NCI-H524 (cell line): ENCODE measurements at regions not wholly inside any gene's neighbourhood (a gene's known extent, or its start where the extent isn't known, plus 50 kb on each side); places are given as distances from the start of the nearest gene placed in this dataset.
"Not testable (repeated sequence)": the region's sequence is repeated elsewhere in the genome, so short reads cannot be mapped to it uniquely, and the experiment has no call there.

Experiments
- DNase-seq, 2 experiments: peaks; one replicate each; lab custom pipeline; 2025; lab: John Stamatoyannopoulos, UW

DNA sequence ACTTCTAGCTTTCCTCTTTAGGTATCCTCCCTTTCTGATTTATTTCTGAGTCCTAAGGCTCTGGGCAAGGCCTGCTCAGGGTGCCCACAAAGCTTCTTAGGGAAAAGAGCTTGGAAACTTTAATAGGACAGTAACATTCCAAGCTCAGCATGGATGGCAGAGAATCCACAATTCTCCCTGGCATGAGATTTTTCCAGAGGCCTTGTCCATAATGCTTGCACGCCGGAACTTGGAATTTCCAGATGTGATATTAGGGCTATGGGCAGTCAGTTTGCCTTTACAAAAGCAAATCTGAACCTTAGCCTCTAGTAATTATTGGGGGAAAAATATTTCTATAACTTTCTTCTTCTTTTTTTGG lies 139.0 kb upstream of the RBMS3 start:
- DNase-seq, result no peak

DNA sequence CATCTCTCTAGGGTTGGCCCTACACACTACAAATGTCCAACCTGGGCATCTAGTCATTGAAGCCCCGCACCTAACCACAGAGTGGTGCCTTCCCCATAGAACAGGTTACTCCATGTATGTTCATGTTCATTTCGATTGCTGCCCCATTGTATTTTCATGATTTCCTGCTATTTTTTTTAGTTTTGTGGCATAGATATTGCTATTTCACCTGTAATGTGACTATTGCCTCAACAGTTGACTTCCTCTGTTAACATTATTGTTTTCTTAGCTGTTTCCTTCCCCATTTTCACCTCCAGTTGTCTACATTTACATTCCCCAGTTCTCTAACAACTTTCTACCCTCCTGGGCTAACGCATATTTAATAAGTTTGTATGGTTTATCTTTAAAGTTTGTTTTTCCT lies 137.7 kb upstream of the RBMS3 start:
- DNase-seq, result no peak

DNA sequence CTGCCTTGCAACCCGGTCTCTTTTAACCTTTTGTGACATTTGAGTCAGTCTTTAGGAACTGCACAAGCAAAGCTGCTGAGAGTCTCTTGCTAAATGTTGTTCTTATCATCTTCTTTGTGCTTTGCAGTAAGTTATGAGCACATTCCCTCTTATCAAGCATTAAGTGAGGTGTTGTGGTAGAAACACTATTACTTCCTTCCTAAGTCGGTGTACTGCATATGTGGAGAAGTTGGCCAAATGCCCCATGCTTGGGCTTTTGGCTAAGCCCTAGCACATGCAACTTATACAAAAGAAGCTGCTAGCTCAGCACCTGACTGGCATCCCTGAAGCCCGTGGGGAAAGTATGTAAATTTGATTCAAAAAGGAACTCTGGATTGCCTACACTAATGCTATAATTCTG lies 136.5 kb upstream of the RBMS3 start:
- no peak for DNase-seq

DNA sequence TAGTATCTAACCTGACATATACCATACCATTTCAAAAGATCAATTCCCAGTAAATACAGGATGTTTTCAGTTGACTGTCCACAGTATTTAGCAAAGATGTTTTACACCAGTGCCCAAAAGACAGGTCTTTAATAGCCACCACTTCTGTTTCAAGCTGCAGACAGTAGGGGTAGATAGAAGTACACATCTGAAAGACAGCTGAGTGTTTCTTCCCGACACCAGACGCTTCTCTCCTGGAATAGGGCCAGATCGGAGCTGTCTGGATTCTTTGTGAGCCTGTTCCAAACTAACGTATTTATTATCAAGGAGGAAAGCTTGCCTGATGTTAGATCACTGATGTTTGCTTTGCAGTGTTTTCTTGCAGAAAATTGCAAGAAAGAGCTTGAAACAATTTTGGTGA lies 136.1 kb upstream of the RBMS3 start:
- DNase-seq, result peak; percentile 71 to 95

DNA sequence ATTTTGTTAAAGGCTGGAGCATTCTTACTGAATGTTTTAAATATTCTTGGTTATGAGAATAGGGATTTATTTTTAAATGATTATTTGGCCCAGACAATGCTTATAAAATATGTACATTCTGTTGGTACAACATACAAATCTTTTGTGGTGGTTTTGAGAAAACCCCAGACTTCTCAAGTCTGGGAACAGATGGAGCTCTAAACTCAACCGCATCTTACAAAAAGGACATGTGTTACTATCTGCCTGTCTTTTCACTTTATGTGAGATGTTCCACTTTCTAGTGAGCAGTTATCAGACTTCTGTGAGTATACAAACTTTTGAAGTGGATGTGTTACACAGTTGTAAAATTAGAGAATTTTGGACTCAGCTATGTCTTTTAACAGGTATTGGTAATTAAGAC lies 135.5 kb upstream of the RBMS3 start:
- DNase-seq, result peak in 1 of 2 experiments; percentile 58

DNA sequence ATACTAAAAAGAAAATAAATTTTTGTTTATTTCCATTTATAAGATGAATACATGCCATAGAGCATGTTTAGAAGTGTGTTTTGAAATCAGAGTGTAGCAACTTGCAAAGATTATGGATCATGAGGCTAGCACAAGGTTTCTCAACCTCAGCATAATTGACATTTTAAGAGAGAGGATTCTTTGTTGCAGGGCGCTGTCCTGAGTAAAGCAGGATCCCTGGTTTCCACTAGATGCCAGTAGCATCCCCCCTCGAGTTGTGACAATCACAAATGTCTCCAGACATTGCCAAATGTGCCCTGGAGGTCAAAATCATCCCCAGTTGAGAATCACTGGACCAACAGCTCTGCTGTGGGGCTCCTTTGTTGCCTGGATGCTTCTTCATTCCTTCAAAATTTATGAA lies 128.5 kb upstream of the RBMS3 start:
- DNase-seq, result peak in 1 of 2 experiments; percentile 29

DNA sequence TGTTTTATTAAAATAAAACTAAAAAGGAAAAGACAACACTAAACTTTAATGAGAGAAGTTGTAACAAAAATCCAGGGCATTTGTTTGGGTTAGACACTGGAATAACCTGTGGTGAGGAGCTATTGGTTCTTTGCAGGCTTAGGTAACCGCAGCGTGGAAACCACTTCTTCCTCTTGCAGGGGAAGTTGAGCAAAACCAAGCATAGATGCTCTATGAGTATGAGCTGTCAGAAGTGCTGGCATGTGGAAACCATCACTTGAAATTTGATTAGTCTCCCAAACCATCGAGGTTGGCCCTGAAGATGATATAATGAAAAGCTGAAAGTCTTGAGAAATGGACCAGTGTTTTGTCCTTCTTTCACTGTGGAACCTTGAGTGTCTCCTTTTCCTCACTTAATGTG lies 127.1 kb upstream of the RBMS3 start:
- DNase-seq, result no peak

DNA sequence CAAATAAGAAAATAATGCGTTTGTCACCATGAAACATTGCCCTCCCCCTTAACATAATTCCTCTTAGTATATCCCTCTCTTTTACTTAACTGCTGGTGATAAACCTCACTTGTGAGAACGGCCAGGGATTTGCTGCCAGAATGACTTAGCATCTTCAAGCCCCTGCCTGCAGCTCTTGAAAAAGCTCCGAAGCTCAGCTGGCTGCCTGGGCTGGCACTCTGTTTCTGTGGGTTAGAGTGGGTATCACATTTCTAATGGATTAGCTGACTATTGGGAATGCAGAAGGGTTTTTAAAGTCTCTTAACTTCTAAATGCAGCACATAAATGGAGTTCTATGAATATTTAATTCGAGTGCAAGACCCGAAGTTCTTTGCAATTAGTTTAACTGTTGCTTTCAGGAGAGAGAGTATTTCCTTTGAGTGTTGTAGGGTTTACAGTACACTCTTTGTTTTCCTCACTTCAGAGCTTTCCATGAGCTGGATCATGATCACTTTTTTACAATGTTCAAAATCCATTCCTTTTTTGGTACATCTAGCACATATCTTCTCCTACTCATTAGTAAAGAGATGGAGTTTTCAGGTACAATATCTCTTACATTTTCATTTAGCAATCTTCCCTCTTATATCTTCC lies 124.7 kb upstream of the RBMS3 start:
- DNase-seq, result peak; percentile 87 to 98

DNA sequence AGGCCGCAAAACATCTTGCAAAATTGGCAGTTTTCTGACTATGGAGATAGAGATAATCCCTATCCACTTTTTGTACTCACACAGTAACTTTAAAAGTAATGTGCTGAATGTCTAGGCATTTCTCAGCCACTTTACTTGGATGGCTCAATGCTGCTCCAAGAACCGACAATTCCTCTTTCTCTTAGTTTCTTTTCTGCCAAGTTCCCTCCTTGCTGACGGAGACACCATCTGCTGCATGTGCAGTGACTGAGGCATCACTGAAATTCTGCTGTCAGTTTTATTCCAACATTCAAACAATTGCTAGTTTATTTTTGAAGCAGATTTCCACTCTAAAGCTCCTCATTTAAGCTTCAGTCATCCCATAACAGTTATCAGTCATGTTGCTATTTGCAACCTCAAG lies 116.0 kb upstream of the RBMS3 start:
- DNase-seq, result no peak

DNA sequence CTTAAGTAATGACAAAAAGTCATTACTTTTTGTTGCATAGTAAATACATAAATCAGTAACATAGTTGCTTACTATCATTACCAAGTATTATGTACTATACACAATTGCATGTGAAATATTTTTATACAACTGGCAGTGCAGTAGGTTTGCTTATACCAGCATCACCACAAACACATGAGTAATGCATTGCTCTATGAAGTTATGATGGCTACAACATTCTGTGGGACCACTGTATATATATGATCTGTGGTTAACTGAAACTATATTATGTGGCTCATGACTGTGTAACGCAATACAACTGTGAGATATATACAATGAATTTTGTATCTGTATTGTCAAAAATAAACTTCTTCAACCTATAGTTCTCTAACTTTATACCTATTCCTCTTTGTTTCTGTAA lies 113.7 kb upstream of the RBMS3 start:
- no peak for DNase-seq

DNA sequence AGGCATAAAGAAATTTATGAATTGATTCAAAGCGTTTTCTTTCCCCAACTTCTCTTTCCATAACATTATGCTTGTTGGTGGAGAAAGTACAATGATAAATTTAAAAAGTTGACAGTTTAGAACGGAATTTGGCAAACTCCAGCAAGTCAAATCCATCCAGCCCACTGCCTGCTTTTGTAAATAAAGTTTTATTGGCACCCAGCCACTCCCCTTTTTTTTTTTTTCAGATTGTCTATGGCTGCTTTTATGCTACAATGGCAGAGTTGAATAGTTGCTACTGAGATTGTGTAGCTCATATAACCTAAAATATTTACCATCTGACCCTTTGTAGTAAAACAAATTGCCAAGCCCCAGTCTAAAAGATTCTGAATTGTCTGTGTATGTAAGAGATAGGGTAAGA lies 112.8 kb upstream of the RBMS3 start:
- no peak for DNase-seq

DNA sequence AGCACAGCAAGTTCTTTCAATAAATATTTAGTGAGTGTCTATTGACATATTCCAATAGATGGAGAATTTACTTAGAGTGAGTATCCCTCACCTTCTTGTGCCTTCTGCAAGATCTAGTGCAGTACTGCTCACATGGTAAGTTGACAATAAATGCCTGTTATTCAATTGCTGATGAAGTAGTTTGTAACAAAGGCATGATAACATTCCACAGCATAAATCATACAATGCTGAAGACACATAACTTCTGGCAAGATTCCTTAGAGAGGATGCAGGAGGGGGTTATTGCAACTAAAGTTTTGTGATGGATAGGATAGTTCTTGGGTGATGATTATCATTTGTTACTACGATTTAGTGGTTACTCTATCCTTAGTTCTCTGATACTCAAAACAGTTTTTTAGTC lies 112.2 kb upstream of the RBMS3 start:
- no peak for DNase-seq

DNA sequence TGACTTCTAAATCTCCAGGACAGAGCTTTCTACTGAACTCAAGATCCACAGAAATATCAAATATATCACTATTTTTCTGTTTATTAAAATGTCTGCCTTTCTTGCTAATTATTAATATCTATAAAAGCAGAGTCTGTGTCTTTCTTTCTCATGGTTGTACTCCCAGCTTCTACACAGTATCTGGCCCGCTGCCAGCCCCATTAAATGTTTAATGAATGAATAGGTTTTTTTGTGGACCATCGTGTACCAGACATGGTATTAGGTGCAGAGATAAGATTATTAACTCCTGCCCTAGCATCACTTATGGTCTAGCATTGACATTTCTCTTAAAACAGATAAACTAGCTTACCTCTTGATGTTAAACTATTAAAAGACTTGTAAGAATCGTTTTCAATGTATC lies 111.4 kb upstream of the RBMS3 start:
- DNase-seq, result no peak

DNA sequence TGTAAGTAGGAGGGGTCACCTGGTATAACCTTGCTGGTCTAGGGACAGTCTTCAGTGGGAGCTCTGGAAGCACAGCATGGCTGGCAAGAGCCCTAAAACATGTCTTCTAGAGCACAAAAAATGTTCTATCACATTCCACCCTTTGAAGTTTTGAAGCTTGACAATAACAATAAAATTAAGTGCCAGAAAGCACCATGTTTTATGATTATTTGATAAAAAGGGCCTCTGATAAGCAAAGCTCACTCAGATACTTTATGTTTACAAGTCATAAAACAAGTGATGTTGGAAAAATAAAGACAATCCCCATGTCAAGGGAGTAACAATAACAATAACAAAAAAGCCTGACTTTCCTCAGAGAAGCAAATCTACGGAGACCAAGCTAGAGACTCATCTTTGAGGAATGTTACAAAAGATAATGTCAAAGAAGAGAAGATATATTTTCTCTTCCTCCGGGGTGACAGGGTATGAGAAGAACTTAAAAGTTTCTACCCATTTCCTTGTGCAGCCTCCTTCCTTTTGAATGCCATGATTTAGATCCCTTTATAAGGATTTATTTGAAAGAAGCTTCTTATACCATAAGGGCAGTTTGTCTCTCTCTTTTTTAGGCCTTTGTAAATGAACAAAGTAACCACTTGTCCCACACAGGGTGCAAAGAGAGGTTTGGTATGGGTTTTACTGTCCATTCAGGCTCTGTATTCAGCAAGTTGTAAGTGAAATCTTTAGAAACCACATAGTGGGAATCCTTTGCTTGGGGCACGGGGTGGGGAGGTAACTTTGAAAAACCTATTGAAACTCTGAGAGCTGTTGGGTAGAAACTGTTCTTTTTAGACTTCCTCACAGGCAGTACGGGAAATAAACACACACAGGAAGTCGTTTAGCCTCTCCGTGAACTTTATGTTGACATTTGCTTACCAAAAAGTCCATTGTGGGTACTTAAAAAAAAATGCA lies 109.6 kb upstream of the RBMS3 start:
- DNase-seq, result no peak

DNA sequence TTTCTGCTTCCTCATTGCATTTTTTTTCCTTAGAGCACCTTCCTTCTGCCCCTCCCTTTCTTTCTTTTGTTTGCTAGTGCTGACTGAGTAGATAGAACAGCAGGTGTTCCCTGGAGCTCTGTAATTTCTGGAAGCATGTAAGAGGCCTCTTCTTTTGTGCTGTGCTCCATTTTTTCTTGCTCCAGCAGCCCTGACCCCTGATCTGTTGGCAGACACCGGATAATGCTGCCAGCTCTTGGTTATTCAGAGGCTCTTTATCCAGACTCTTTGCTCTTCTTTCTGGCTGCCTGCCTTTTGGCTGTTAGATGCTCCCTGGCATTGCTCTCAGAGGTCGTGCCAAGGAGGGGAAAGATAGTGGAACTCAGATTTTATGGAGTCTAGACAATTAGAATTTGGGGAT lies 104.4 kb upstream of the RBMS3 start:
- DNase-seq, result peak; percentile 7 to 32

DNA sequence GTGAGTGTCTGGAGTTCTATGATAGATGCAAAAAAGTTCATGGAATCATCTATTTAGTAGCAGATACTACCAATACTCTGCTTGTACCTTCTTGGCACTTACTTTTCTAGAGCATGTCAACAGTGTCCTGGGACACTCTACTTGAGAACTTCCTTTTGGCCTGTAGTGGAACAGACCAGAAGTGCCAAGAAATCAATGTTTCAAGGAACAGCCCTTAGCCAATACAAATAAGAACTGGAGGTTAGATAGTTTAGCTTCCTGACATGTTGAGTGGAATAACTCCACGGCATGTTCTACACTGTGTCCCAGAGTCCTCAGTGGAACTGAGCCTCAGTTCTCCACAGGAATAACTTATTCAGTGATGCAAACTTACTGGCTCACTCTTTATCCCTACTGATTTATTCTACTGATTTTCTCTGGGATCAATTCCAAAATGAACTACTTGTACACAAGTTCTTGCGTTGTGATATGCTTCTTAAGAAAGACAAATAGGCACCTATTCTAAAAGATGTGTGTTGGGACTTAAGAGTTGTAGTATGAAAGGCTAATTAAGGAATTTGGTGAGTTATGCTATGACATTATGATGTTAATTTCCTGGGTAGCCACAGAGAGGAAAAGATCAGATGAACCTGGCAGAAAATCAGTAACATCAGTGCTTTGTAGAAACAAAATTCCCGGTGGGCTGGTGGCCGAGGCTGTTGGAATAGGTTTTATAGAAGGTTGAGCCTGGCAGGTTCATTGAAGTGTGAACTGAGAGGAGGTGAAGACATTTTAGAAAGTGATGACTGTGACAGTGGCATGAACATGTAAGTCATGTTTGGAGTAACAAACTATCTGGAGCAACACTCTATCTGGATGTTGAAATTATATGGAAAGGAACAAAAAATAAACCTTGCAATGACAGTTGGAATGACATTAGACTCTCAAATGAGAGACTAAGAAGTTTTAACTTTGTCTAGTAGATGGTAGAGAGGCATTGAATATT lies 101.8 kb upstream of the RBMS3 start:
- DNase-seq, result no peak

DNA sequence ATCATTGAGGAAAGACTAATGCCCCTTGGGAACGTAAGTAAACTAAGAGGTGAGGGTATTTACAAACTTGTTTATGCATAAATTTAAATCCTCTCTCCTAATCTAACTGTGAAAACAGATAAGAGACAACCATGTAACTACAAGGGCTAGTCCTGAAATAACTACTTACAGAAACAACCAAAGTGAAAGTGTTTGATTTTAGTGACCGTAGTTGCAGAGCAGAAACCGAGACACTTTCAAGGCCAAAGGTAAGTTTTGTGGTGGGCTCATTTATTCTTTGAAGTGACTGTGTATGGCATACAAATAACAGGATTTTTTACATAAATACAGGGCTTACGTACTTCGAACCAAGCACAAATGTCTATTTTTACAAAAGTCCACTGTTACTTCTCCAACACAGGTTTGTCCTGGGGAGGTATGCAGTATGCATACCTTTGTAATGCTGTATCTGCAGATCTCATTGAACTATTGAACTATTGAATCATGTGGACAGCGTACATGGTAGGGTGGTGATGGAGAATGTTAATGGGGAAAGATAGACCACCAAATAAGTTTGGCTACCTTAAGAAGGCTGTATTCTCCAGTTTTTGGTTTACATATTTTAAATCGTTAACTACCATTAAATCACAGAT lies 99.6 kb upstream of the RBMS3 start:
- no peak for DNase-seq

DNA sequence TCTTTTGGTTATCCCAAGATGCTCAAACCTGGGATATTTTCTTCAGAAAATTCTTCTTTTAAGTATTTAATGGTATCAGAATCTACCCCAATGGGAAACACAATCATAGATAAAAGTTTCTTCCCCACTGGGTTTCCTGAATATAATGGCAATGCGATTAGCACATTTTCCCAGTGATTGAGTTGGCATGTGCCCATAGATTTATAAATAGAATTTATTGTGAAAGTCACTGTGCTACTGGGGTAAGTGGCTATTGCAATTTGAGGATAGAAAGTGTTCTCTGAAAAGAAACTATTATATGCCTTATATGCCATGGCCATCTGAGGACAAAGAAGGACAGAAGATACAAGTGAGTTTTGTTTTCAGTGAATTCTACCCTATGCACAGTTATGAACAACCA lies 99.0 kb upstream of the RBMS3 start:
- DNase-seq, result no peak

DNA sequence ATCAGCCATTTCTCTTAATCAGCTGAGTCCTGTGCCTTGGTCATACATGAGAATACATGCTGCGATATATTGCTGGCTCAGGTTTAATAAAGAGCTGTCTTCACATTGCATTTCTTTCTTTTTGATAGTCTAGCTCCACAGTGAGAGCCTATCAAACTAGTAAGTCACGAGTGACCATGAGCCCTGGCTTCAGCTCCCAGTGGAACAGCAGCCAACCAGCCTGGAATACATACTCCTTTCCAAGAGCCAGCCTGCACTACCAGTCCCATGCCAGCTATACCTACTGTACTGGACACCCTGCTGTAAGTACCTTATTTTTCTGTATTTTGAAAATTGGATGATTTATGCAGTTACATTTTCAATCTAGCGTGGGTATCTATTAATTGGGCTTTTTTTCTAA lies 98.0 kb upstream of the RBMS3 start:
- not testable (repeated sequence) for DNase-seq

DNA sequence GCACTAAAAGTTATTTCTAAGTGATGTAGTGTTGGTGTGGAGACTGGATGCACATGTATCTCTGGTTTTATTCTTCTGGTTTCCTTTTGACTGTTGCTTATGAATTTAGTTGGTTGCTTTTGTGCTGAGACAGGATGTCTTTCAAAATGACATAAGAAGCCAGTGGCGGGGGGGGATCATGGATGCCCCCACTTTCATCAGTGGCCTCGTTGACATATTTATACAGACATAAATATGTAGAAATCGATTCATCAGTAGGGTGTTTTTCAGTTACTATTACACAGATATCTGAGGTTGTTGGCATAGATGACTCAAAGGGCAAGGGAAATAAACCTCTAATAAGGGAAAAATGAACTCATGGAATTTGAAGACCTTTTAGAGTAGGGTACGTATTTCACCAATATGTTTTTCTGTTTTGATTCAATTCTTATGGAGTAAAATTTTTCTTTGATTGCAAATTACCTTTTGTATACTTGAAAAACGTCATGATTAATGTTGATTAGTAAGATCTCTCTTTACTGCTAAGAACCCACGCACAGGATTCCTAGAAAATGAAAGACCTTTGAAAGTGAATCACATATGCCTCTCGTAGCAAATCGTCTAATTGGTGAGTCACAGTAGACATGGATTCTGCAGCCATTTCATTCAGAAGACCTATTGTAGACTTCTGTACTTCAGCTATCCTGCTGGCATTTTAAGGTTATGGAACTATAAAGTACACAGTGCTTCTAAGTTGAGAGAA lies 97.4 kb upstream of the RBMS3 start:
- DNase-seq, result no peak

DNA sequence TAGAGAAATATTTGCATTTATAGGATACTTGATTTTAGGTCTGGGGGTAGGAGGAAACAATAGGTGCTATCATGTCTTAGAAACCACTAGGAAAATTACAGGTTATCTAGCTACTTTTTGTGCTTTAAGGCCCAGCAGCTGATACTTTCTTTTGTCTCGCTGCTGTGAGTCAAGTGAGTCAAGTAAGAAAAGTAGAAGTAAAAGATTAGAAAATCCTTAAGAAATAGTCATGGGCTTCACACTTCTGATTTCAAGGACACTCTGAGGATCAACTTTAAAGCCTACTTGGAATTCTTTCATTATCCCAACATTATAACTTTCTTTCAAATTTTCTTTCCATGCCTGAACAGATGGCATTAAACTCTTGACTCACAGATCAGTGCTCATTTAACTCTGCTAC lies 95.2 kb upstream of the RBMS3 start:
- DNase-seq, result peak in 1 of 2 experiments; percentile 1
